IPS-18c (cell line): ENCODE measurements at regions not wholly inside any gene's neighbourhood (a gene's known extent, or its start where the extent isn't known, plus 50 kb on each side); places are given as distances from the start of the nearest gene placed in this dataset.

Experiments used
- H3K4me3 ChIP-seq: 2 replicates; pipeline ENCODE4 v1.7.0; 2013; ENCODE audit warnings: low read depth, mild to moderate bottlenecking, low read length, moderate library complexity; ENCODE audit not compliant: insufficient read depth
- H3K9me3 ChIP-seq: one replicate; pipeline ENCODE4 v1.6.1; 2013; ENCODE audit warnings: mild to moderate bottlenecking, low read length, moderate library complexity; ENCODE audit not compliant: control insufficient read depth, insufficient read depth

- H3K9me3 ChIP-seq: no peaks in the 10 kb centered on the region
- H3K4me3 ChIP-seq: no peak overlapping the region
These were observed 689.6 kb downstream of the TSN start for GRCh38 chr2:122445003-122445402.

- Histone ChIP-seq H3K9me3 (no peaks in the 10 kb centered on the region), H3K4me3 (no peak overlapping the region)
These were observed 691.3 kb downstream of the TSN start for GRCh38 chr2:122446761-122447160.

- Histone ChIP-seq H3K9me3 (no peaks in the 10 kb centered on the region), H3K4me3 (no peak overlapping the region)
These were observed 691.8 kb downstream of the TSN start for GRCh38 chr2:122447237-122447636.

- Histone ChIP-seq H3K4me3 (no peak overlapping the region), H3K9me3 (no peaks in the 10 kb centered on the region)
These were observed 695.6 kb downstream of the TSN start for GRCh38 chr2:122451040-122451439.

GRCh38 chr2:122451697-122452096 is 696.2 kb downstream of the TSN start:
- Histone ChIP-seq H3K4me3 (no peak overlapping the region), H3K9me3 (no peaks in the 10 kb centered on the region)

- Histone ChIP-seq H3K9me3 (no peaks in the 10 kb centered on the region), H3K4me3 (no peak overlapping the region)
These were observed 713.7 kb downstream of the TSN start for GRCh38 chr2:122469147-122469546.

- H3K9me3 ChIP-seq: no peaks in the 10 kb centered on the region
- no peak overlapping the region for H3K4me3 ChIP-seq
These were observed 716.3 kb downstream of the TSN start for GRCh38 chr2:122471753-122472152.

- H3K4me3 ChIP-seq: no peak overlapping the region
- H3K9me3 ChIP-seq: no peaks in the 10 kb centered on the region
These were observed 722.7 kb downstream of the TSN start for GRCh38 chr2:122478117-122478516.

- H3K4me3 ChIP-seq: no peak overlapping the region
- no peaks in the 10 kb centered on the region for H3K9me3 ChIP-seq
These were observed 723.3 kb downstream of the TSN start for GRCh38 chr2:122478771-122479170.

GRCh38 chr2:122480501-122481243 is 725.2 kb downstream of the TSN start:
- Histone ChIP-seq H3K9me3 (no peaks in the 10 kb centered on the region), H3K4me3 (no peak overlapping the region)

- Histone ChIP-seq H3K9me3 (no peaks in the 10 kb centered on the region), H3K4me3 (no peak overlapping the region)
These were observed 725.8 kb downstream of the TSN start for GRCh38 chr2:122481244-122481622.

- Histone ChIP-seq H3K9me3 (no peaks in the 10 kb centered on the region), H3K4me3 (no peak overlapping the region)
These were observed 726.3 kb downstream of the TSN start for GRCh38 chr2:122481717-122482116.

GRCh38 chr2:122486086-122486485 is 730.6 kb downstream of the TSN start:
- Histone ChIP-seq H3K4me3 (no peak overlapping the region), H3K9me3 (no peaks in the 10 kb centered on the region)

- Histone ChIP-seq H3K4me3 (no peak overlapping the region), H3K9me3 (no peaks in the 10 kb centered on the region)
These were observed 731.4 kb downstream of the TSN start for GRCh38 chr2:122486705-122487415.

GRCh38 chr2:122491011-122491410 is 735.6 kb downstream of the TSN start:
- H3K4me3 ChIP-seq: no peak overlapping the region

GRCh38 chr2:122500316-122501105 is 745.1 kb downstream of the TSN start:
- Histone ChIP-seq H3K9me3 (no peaks in the 10 kb centered on the region), H3K4me3 (no peak overlapping the region)

More at GRCh38 chr2:122491011-122491410, 735.6 kb downstream of the TSN start:
- H3K9me3 ChIP-seq: no peaks in the 10 kb centered on the region

GRCh38 chr2:122506620-122507019 is 751.2 kb downstream of the TSN start:
- Histone ChIP-seq H3K9me3 (no peaks in the 10 kb centered on the region), H3K4me3 (no peak overlapping the region)

GRCh38 chr2:122507261-122507660 is 751.8 kb downstream of the TSN start:
- Histone ChIP-seq H3K9me3 (no peaks in the 10 kb centered on the region), H3K4me3 (no peak overlapping the region)
